GM12878 (cell line): ENCODE measurements at regions not wholly inside any gene's neighbourhood (a gene's known extent, or its start where the extent isn't known, plus 50 kb on each side); places are given as distances from the start of the nearest gene placed in this dataset.

Experiments
- ATAC-seq: fragments of 200-7000 bp; cut with Tn5 transposase; 3 replicates; pipeline ENCODE4 v1.9.1; 2020; ENCODE audit warnings: mild to moderate bottlenecking, moderate library complexity
- BruUV-seq: library from RNA; stranded (reverse); fragments of 400-500 nt; replicated peaks from 2 replicates; lab custom pipeline; 2021; lab: Mats Ljungman, UMichigan
- CTCF ChIA-PET: fragments of 300-600 bp; sonication (Branson Sonifier 250); formaldehyde crosslinking; extraction: SDS; loops from one replicate; lab custom pipeline; 2021; ENCODE audit warnings: inconsistent platforms; lab: Yijun Ruan, JAX
- POLR2A ChIA-PET: fragments of 350-600 bp; formaldehyde crosslinking; extraction: SDS; loops from one replicate; lab custom pipeline; 2021; ENCODE audit warnings: inconsistent platforms; lab: Charles Lee
- RAD21 ChIA-PET: fragments of 300-600 bp; sonication (Branson Sonifier 250); formaldehyde crosslinking; loops from one replicate; lab custom pipeline; 2023; ENCODE audit warnings: antibody characterized with exemption; ENCODE audit not compliant: unreplicated experiment; lab: Charles Lee
- SMC1A ChIA-PET: fragments of 300-600 bp; sonication (Branson Sonifier 250); formaldehyde crosslinking; loops from one replicate; lab custom pipeline; 2023; ENCODE audit not compliant: unreplicated experiment, uncharacterized antibody; lab: Charles Lee
- DNase-seq: peaks from one replicate; pipeline ENCODE4 v3.0.0-alpha.2; 2011; ENCODE audit warnings: low read depth, low spot score
- FAIRE-seq: peaks from 3 replicates; lab custom pipeline; 2011; peaks lifted over from hg19 to GRCh38; lab: Jason Lieb, UNC
- H2AFZ ChIP-seq: 2 replicates; pipeline ENCODE4 v1.6.0; 2011; ENCODE audit warnings: low read depth, low read length, control low read depth; ENCODE audit not compliant: control insufficient read depth
- H3K27ac ChIP-seq: 2 replicates; pipeline ENCODE4 v1.5.1; 2011; ENCODE audit warnings: control low read depth; ENCODE audit not compliant: control insufficient read depth, insufficient read depth
- H3K27me3 ChIP-seq, 2 experiments: replicated peaks in 1 of 2; 2 replicates each; pipeline versions ENCODE4 v1.6.0 to v1.6.1; 2011; ENCODE audit warnings: low read length in 1 of 2; ENCODE audit not compliant: control insufficient read depth in 2 of 2, insufficient read depth in 2 of 2
- H3K36me3 ChIP-seq, 2 experiments: 2 replicates each; pipeline ENCODE4 v1.5.1; 2011; ENCODE audit warnings: low read length in 1 of 2; ENCODE audit not compliant: control insufficient read depth in 2 of 2, insufficient read depth in 2 of 2
- H3K4me1 ChIP-seq: 2 replicates; pipeline ENCODE4 v1.6.1; 2011; ENCODE audit warnings: mild to moderate bottlenecking, low read length, moderate library complexity, mixed read lengths; ENCODE audit not compliant: control insufficient read depth, insufficient read depth
- H3K4me2 ChIP-seq: 2 replicates; pipeline ENCODE4 v1.6.0; 2011; ENCODE audit warnings: control low read depth; ENCODE audit not compliant: control insufficient read depth, insufficient read depth
- H3K4me3 ChIP-seq: fragments of 200-600 bp; sonication (generic); 2 replicates; pipeline ENCODE4 v1.5.1; 2016
- H3K79me2 ChIP-seq: 2 replicates; pipeline ENCODE4 v1.6.0; 2011; ENCODE audit warnings: low read length; ENCODE audit not compliant: control insufficient read depth, insufficient read depth
- H3K9ac ChIP-seq: 2 replicates; pipeline ENCODE4 v1.8.0; 2011; ENCODE audit warnings: low read length, control low read depth, mixed read lengths; ENCODE audit not compliant: control insufficient read depth, insufficient read depth
- H3K9me3 ChIP-seq: replicated peaks from 3 replicates; pipeline ENCODE4 v1.5.1; 2011; ENCODE audit warnings: mild to moderate bottlenecking, low read length; ENCODE audit not compliant: control insufficient read depth, insufficient read depth
- H4K20me1 ChIP-seq: 2 replicates; pipeline ENCODE4 v1.6.0; 2011; ENCODE audit not compliant: control insufficient read depth, insufficient read depth
- DPF2 ChIP-seq: fragments of 450-650 bp; IDR thresholded peaks from 2 replicates; pipeline ENCODE4 v1.6.1; 2017; ENCODE audit warnings: mild to moderate bottlenecking
- FOXK2 ChIP-seq: fragments of 450-650 bp; IDR thresholded peaks from 2 replicates; pipeline ENCODE4 v1.6.1; 2017; ENCODE audit warnings: mild to moderate bottlenecking, moderate library complexity
- GATAD2B ChIP-seq: fragments of 450-650 bp; conservative IDR thresholded peaks from 2 replicates; pipeline ENCODE4 v1.6.1; 2017; ENCODE audit warnings: low read depth, mild to moderate bottlenecking, moderate library complexity
- HCFC1 ChIP-seq: fragments of 150-350 bp; IDR thresholded peaks from 2 replicates; pipeline ENCODE4 v1.6.1; 2014; ENCODE audit warnings: low read length
- JUND ChIP-seq: IDR thresholded peaks from 2 replicates; pipeline ENCODE4 v1.6.1; 2012; ENCODE audit warnings: low read depth, mild to moderate bottlenecking, low read length, improper control_type of control experiment, moderate library complexity
- MEF2B ChIP-seq: fragments of 450-650 bp; IDR thresholded peaks from 2 replicates; pipeline ENCODE4 v1.6.1; 2018; ENCODE audit warnings: mild to moderate bottlenecking, moderate library complexity; ENCODE audit not compliant: partially characterized antibody, poor library complexity, severe bottlenecking
- NFXL1 ChIP-seq: fragments of 450-650 bp; IDR thresholded peaks from 2 replicates; pipeline ENCODE4 v1.6.1; 2017; ENCODE audit warnings: antibody characterized with exemption, mild to moderate bottlenecking, borderline replicate concordance
- NRF1 ChIP-seq: conservative IDR thresholded peaks from 2 replicates; pipeline ENCODE4 v1.6.1; 2011; ENCODE audit warnings: mild to moderate bottlenecking, low read depth, low read length, improper control_type of control experiment
- POLR2AphosphoS5 ChIP-seq: IDR thresholded peaks from 2 replicates; pipeline ENCODE4 v1.6.1; 2011; ENCODE audit warnings: mild to moderate bottlenecking, low read length, inconsistent platforms
- RBBP5 ChIP-seq: fragments of 200-600 bp; sonication (generic); conservative IDR thresholded peaks from 2 replicates; pipeline ENCODE4 v1.6.1; 2016
- RUNX3 ChIP-seq: IDR thresholded peaks from 2 replicates; pipeline ENCODE4 v1.6.1; 2012; ENCODE audit warnings: low read length, inconsistent platforms
- SRF ChIP-seq, 2 experiments: IDR thresholded peaks; 2 replicates each; pipeline ENCODE4 v1.6.1; 2011; ENCODE audit warnings: low read depth in 2 of 2, low read length in 2 of 2, mild to moderate bottlenecking in 1 of 2, moderate library complexity in 1 of 2
- STAT3 ChIP-seq: IDR thresholded peaks from 2 replicates; pipeline ENCODE4 v1.6.1; 2011; ENCODE audit warnings: low read depth, low read length, improper control_type of control experiment
- SUZ12 ChIP-seq: fragments of 200-600 bp; sonication (generic); IDR thresholded peaks from one replicate; pipeline ENCODE4 v1.6.1; 2018; ENCODE audit warnings: antibody characterized with exemption, mild to moderate bottlenecking; ENCODE audit not compliant: unreplicated experiment
- TARDBP ChIP-seq: IDR thresholded peaks from 2 replicates; pipeline ENCODE4 v1.6.1; 2016; ENCODE audit warnings: borderline replicate concordance
- WGBS: methylation state at CpG from one replicate; pipeline ENCODE4 v1.1.6; 2016; ENCODE audit warnings: low lambda C conversion rate; ENCODE audit not compliant: insufficient replicate concordance, insufficient coverage; ENCODE audit errors: missing lambda C conversion rate; 5-methylcytosine and 5-hydroxymethylcytosine counted together
- in situ Hi-C: fragments of 300-500 bp; cut with MboI; formaldehyde crosslinking; loops from 9 replicates; pipeline ENCODE4 v1.14.3; 2018; ENCODE audit warnings: mixed read lengths
- intact Hi-C: fragments of 100-400 bp; cut with micrococcal nuclease; formaldehyde crosslinking; loops from one replicate; pipeline ENCODE4 v1.14.2; 2022; ENCODE audit not compliant: unreplicated experiment
- TF ChIP-seq, protein P1 (sequence below): IDR thresholded peaks from 2 replicates; pipeline ENCODE4 v1.6.1; 2012; ENCODE audit warnings: mild to moderate bottlenecking, low read depth, low read length

DNA sequence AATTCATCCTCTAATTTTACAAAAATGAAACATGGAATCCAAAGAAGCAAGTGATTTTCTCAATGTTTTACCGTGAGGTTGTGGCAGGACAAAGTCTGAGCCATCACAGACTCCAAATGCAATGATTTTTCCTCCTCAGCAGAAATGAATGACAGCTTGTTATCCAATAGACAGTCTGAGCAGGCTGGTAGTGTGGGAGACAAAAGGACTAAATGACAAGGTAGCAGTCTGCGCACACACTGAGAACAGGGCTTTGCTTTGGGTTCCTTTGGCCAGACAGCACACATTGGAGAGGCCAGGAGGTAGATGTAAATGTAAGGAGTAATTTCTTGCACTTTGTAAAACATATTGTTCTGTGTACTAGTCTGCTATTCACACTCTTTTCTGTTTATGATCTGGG is 50.3 kb upstream of the RGPD4 start:
- ATAC-seq (no peak), FAIRE-seq (no peak), DNase-seq (no peak)
- Histone ChIP-seq H3K9ac (no peak overlapping the region), H3K27me3 (no peaks in the 10 kb centered on the region), H3K36me3 (no peaks in the 10 kb centered on the region), H3K27ac (no peak overlapping the region), H3K79me2 (no peaks in the 10 kb centered on the region), H2AFZ (no peak overlapping the region), H4K20me1 (no peaks in the 10 kb centered on the region), H3K9me3 (no peaks in the 10 kb centered on the region), H3K4me1 (no peaks in the 10 kb centered on the region), H3K4me2 (no peak overlapping the region), H3K4me3 (no peak overlapping the region)
- RAD21 ChIA-PET: no interaction called here
- TF ChIP-seq MEF2B (no peak), STAT3 (no peak), SUZ12 (no peak), POLR2AphosphoS5 (no peak), SRF (IDR thresholded peaks at IDR 0.05; ENCODE audit: low read depth in 2 of 2, low read length in 2 of 2) (no peak), TARDBP (no peak), NFXL1 (no peak), NRF1 (no peak), GATAD2B (no peak), DPF2 (no peak), FOXK2 (no peak), RUNX3 (no peak), HCFC1 (no peak), JUND (no peak), RBBP5 (no peak)
- TF ChIP-seq, protein P1, sequence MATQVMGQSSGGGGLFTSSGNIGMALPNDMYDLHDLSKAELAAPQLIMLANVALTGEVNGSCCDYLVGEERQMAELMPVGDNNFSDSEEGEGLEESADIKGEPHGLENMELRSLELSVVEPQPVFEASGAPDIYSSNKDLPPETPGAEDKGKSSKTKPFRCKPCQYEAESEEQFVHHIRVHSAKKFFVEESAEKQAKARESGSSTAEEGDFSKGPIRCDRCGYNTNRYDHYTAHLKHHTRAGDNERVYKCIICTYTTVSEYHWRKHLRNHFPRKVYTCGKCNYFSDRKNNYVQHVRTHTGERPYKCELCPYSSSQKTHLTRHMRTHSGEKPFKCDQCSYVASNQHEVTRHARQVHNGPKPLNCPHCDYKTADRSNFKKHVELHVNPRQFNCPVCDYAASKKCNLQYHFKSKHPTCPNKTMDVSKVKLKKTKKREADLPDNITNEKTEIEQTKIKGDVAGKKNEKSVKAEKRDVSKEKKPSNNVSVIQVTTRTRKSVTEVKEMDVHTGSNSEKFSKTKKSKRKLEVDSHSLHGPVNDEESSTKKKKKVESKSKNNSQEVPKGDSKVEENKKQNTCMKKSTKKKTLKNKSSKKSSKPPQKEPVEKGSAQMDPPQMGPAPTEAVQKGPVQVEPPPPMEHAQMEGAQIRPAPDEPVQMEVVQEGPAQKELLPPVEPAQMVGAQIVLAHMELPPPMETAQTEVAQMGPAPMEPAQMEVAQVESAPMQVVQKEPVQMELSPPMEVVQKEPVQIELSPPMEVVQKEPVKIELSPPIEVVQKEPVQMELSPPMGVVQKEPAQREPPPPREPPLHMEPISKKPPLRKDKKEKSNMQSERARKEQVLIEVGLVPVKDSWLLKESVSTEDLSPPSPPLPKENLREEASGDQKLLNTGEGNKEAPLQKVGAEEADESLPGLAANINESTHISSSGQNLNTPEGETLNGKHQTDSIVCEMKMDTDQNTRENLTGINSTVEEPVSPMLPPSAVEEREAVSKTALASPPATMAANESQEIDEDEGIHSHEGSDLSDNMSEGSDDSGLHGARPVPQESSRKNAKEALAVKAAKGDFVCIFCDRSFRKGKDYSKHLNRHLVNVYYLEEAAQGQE: no peak
- intact Hi-C loops (no loop called here), in situ Hi-C loops (no loop called here)
- POLR2A ChIA-PET: no interaction called here
- CTCF ChIA-PET: no interaction called here
- WGBS: 50% methylated on average over 2 of the region's 2 CpGs
- SMC1A ChIA-PET: no interaction called here
- no TSS peak for BruUV-seq
